SK-MEL-5 (cell line): ENCODE measurements at regions not wholly inside any gene's neighbourhood (a gene's known extent, or its start where the extent isn't known, plus 50 kb on each side); places are given as distances from the start of the nearest gene placed in this dataset.
"Not testable (repeated sequence)": the region's sequence is repeated elsewhere in the genome, so short reads cannot be mapped to it uniquely, and the experiment has no call there.

Experiments used
- DNase-seq: peaks from one replicate; pipeline ENCODE4 v3.0.0-alpha.2; 2016; ENCODE audit warnings: low read depth, low spot score
- in situ Hi-C: cut with HindIII; loops from 2 replicates; pipeline ENCODE4 v1.10.0; 2016; ENCODE audit warnings: low sequenced_read_pairs, high pct_unique_total_duplicates, low pct_unique_long_range_greater_than_20kb

- in situ Hi-C loops, result no loop called here
Observed at GRCh38 chr7:33790746-33791145, 114.6 kb upstream of the BMPER start.

GRCh38 chr7:33792041-33792440 is 113.3 kb upstream of the BMPER start:
- DNase-seq, result no peak

More at GRCh38 chr7:33790746-33791145, 114.6 kb upstream of the BMPER start:
- DNase-seq, result no peak

GRCh38 chr7:33792547-33793105 is 112.7 kb upstream of the BMPER start:
- in situ Hi-C loops, result no loop called here
- no peak for DNase-seq

More at GRCh38 chr7:33792041-33792440, 113.3 kb upstream of the BMPER start:
- in situ Hi-C loops, result no loop called here

- DNase-seq, result no peak
- in situ Hi-C loops, result no loop called here
Observed at GRCh38 chr7:33793616-33794015, 111.7 kb upstream of the BMPER start.

GRCh38 chr7:33794419-33794818 is 110.9 kb upstream of the BMPER start:
- in situ Hi-C loops, result no loop called here
- no peak for DNase-seq

- in situ Hi-C loops, result no loop called here
- no peak for DNase-seq
Observed at GRCh38 chr7:33794959-33795358, 110.4 kb upstream of the BMPER start.

- in situ Hi-C loops, result no loop called here
- no peak for DNase-seq
Observed at GRCh38 chr7:33796538-33796937, 108.8 kb upstream of the BMPER start.

GRCh38 chr7:33797512-33797911 is 107.8 kb upstream of the BMPER start:
- in situ Hi-C loops, DNase-seq: not testable (repeated sequence)

- in situ Hi-C loops, result no loop called here
- DNase-seq, result no peak
Observed at GRCh38 chr7:33798686-33799325, 106.5 kb upstream of the BMPER start.

- in situ Hi-C loops, result no loop called here
- no peak for DNase-seq
Observed at GRCh38 chr7:33799766-33800165, 105.6 kb upstream of the BMPER start.

GRCh38 chr7:33802600-33802999 is 102.7 kb upstream of the BMPER start:
- in situ Hi-C loops, result no loop called here

GRCh38 chr7:33804140-33804660 is 101.1 kb upstream of the BMPER start:
- no peak for DNase-seq
- in situ Hi-C loops, result no loop called here

More at GRCh38 chr7:33802600-33802999, 102.7 kb upstream of the BMPER start:
- DNase-seq, result no peak

- DNase-seq, result no peak
Observed at GRCh38 chr7:33805630-33806233, 99.6 kb upstream of the BMPER start.

GRCh38 chr7:33806298-33807154 is 98.8 kb upstream of the BMPER start:
- in situ Hi-C loops, result no loop called here
- no peak for DNase-seq

More at GRCh38 chr7:33805630-33806233, 99.6 kb upstream of the BMPER start:
- in situ Hi-C loops, result no loop called here

- DNase-seq, result no peak
- in situ Hi-C loops, result no loop called here
Observed at GRCh38 chr7:33807155-33807530, 98.2 kb upstream of the BMPER start.

GRCh38 chr7:33807779-33808482 is 97.4 kb upstream of the BMPER start:
- in situ Hi-C loops, result no loop called here
- DNase-seq, result peak; percentile 68

GRCh38 chr7:33809228-33809627 is 96.1 kb upstream of the BMPER start:
- in situ Hi-C loops, result no loop called here
- DNase-seq, result no peak
